HEK293 (cell line): ENCODE measurements at regions not wholly inside any gene's neighbourhood (a gene's known extent, or its start where the extent isn't known, plus 50 kb on each side); places are given as distances from the start of the nearest gene placed in this dataset.

ENCODE experiments used
- CTCF ChIA-PET: fragments of 350-600 bp; formaldehyde crosslinking; extraction: SDS; loops from one replicate; lab custom pipeline; 2021; ENCODE audit warnings: antibody characterized with exemption; lab: Yijun Ruan, JAX
- POLR2A ChIA-PET: fragments of 300-600 bp; formaldehyde crosslinking; extraction: SDS; loops from one replicate; lab custom pipeline; 2020; ENCODE audit warnings: antibody characterized with exemption, inconsistent platforms; lab: Yijun Ruan, JAX
- H3K27ac ChIP-seq: fragments of 200-500 bp; sonication (Bioruptor generic); 2 replicates; pipeline ENCODE4 v1.5.1; 2014; ENCODE audit warnings: low read depth, low read length, control low read depth, inconsistent platforms; ENCODE audit errors: extremely low read depth
- H3K36me3 ChIP-seq, 2 experiments: fragments of 200-500 bp in 1 of 2; sonication (Bioruptor generic) in 1 of 2; 1 replicate in 1 of 2; 2 replicates in 1 of 2; pipeline ENCODE4 v1.5.1; 2014 to 2017; ENCODE audit warnings: inconsistent platforms in 2 of 2, low read length in 2 of 2; ENCODE audit not compliant: control insufficient read depth in 2 of 2, insufficient read depth in 1 of 2
- H3K4me1 ChIP-seq: fragments of 200-500 bp; sonication (Bioruptor generic); 2 replicates; pipeline ENCODE4 v1.5.1; 2014; ENCODE audit warnings: mild to moderate bottlenecking, low read length, inconsistent platforms; ENCODE audit not compliant: control insufficient read depth, insufficient read depth
- H3K4me3 ChIP-seq: 2 replicates; pipeline ENCODE4 v1.5.1; 2011; ENCODE audit warnings: low read depth, mild to moderate bottlenecking, control low read depth, low read length, moderate library complexity
- H3K9me3 ChIP-seq: fragments of 200-500 bp; sonication (Bioruptor generic); 2 replicates; pipeline ENCODE4 v1.5.1; 2014; ENCODE audit warnings: low read depth, low read length, inconsistent platforms; ENCODE audit not compliant: control insufficient read depth, insufficient read depth
- MZF1 ChIP-seq: fragments of 450-650 bp; formaldehyde crosslinking; IDR thresholded peaks from 2 replicates; pipeline ENCODE4 v1.5.1; 2017; ENCODE audit warnings: missing biosample characterization, missing genetic modification characterization, borderline replicate concordance
- PBX3 ChIP-seq: sonication (generic); formaldehyde crosslinking; IDR thresholded peaks from 2 replicates; pipeline ENCODE4 v1.8.1; 2022; ENCODE audit warnings: mild to moderate bottlenecking, moderate library complexity, missing genetic modification reagents
- RBAK ChIP-seq: fragments of 450-650 bp; formaldehyde crosslinking; IDR thresholded peaks from 2 replicates; pipeline ENCODE4 v1.5.1; 2016; ENCODE audit warnings: missing biosample characterization, missing genetic modification characterization
- SALL2 ChIP-seq: fragments of 450-650 bp; formaldehyde crosslinking; IDR thresholded peaks from 2 replicates; pipeline ENCODE4 v1.5.0; 2017; ENCODE audit warnings: missing biosample characterization, mild to moderate bottlenecking, missing genetic modification characterization, borderline replicate concordance
- TSHZ1 ChIP-seq: fragments of 450-650 bp; formaldehyde crosslinking; IDR thresholded peaks from 2 replicates; pipeline ENCODE4 v1.5.1; 2016; ENCODE audit warnings: missing biosample characterization, missing genetic modification characterization, borderline replicate concordance
- ZBTB11 ChIP-seq: fragments of 450-650 bp; formaldehyde crosslinking; conservative IDR thresholded peaks from 2 replicates; pipeline ENCODE4 v1.5.1; 2016; ENCODE audit warnings: low read depth, missing biosample characterization, missing genetic modification characterization
- ZBTB21 ChIP-seq: fragments of 450-650 bp; formaldehyde crosslinking; IDR thresholded peaks from 2 replicates; pipeline ENCODE4 v1.5.1; 2017; ENCODE audit warnings: missing biosample characterization, missing genetic modification characterization
- ZBTB7A ChIP-seq: fragments of 450-650 bp; formaldehyde crosslinking; IDR thresholded peaks from 2 replicates; pipeline ENCODE4 v1.5.1; 2016; ENCODE audit warnings: low read depth, missing biosample characterization, missing genetic modification characterization
- ZNF112 ChIP-seq: fragments of 450-650 bp; formaldehyde crosslinking; IDR thresholded peaks from 2 replicates; pipeline ENCODE4 v1.5.0; 2017; ENCODE audit warnings: missing biosample characterization, missing genetic modification characterization
- ZNF146 ChIP-seq: fragments of 450-650 bp; formaldehyde crosslinking; IDR thresholded peaks from 2 replicates; pipeline ENCODE4 v1.5.1; 2016; ENCODE audit warnings: missing biosample characterization, missing genetic modification characterization
- ZNF16 ChIP-seq: fragments of 450-650 bp; formaldehyde crosslinking; IDR thresholded peaks from 2 replicates; pipeline ENCODE4 v1.5.1; 2016; ENCODE audit warnings: low read depth, missing biosample characterization, missing genetic modification characterization
- ZNF169 ChIP-seq: fragments of 450-650 bp; formaldehyde crosslinking; IDR thresholded peaks from 2 replicates; pipeline ENCODE4 v1.5.1; 2016; ENCODE audit warnings: missing biosample characterization, missing genetic modification characterization
- ZNF18 ChIP-seq: fragments of 450-650 bp; formaldehyde crosslinking; IDR thresholded peaks from 2 replicates; pipeline ENCODE4 v1.5.1; 2016; ENCODE audit warnings: missing biosample characterization, missing genetic modification characterization
- ZNF335 ChIP-seq: fragments of 450-650 bp; formaldehyde crosslinking; conservative IDR thresholded peaks from 2 replicates; pipeline ENCODE4 v1.5.1; 2016; ENCODE audit warnings: missing biosample characterization, missing genetic modification characterization
- ZNF645 ChIP-seq: fragments of 450-650 bp; formaldehyde crosslinking; IDR thresholded peaks from 2 replicates; pipeline ENCODE4; 2016; ENCODE audit warnings: missing biosample characterization, missing genetic modification characterization
- ZNF747 ChIP-seq: fragments of 450-650 bp; formaldehyde crosslinking; IDR thresholded peaks from 2 replicates; pipeline ENCODE4 v1.5.1; 2016; ENCODE audit warnings: missing biosample characterization, missing genetic modification characterization
- ZNF768 ChIP-seq: fragments of 450-650 bp; formaldehyde crosslinking; IDR thresholded peaks from 2 replicates; pipeline ENCODE4 v1.5.1; 2018; ENCODE audit warnings: missing biosample characterization, mild to moderate bottlenecking, missing genetic modification characterization
- ZSCAN18 ChIP-seq: fragments of 450-650 bp; formaldehyde crosslinking; IDR thresholded peaks from 2 replicates; pipeline ENCODE4 v1.5.1; 2016; ENCODE audit warnings: missing biosample characterization, missing genetic modification characterization

- Histone ChIP-seq H3K4me1 (no peaks in the 10 kb centered on the region), H3K27ac (no peak overlapping the region), H3K4me3 (no peak overlapping the region), H3K9me3 (no peaks in the 10 kb centered on the region), H3K36me3 (no peaks in the 10 kb centered on the region)
- ChIA-PET POLR2A (no interaction called here), CTCF (no interaction called here)
- TF ChIP-seq ZNF146, result no peak
- TF ChIP-seq ZBTB21, result no peak
- TF ChIP-seq MZF1 (tag by site-specific recombination), result no peak
- TF ChIP-seq ZBTB7A, result no peak
- no peak for TF ChIP-seq ZBTB11 (tag by site-specific recombination)
- no peak for TF ChIP-seq ZNF112 (tag by site-specific recombination)
- TF ChIP-seq ZNF16 (tag by site-specific recombination), result no peak
- TF ChIP-seq TSHZ1 (tag by site-specific recombination), result no peak
- no peak for TF ChIP-seq ZNF18 (tag by site-specific recombination)
- TF ChIP-seq RBAK, result no peak
- TF ChIP-seq ZNF747 (tag by site-specific recombination), result no peak
- TF ChIP-seq ZNF335 (tag by site-specific recombination), result no peak
- TF ChIP-seq ZNF768, result no peak
- no peak for TF ChIP-seq ZNF169
- TF ChIP-seq ZNF645 (tag by site-specific recombination), result no peak
- no peak for TF ChIP-seq SALL2 (tag by site-specific recombination)
- no peak for TF ChIP-seq PBX3 (CRISPR knock-in tag)
- no peak for TF ChIP-seq ZSCAN18 (tag by site-specific recombination)
Measured at GRCh38 chr6:54440549-54440948, 132.3 kb downstream of the TINAG start.
